CD4-positive, alpha-beta T cell treated with Interleukin-2 at 100 ng/mL for 4 hours (primary cell): ENCODE measurements at regions not wholly inside any gene's neighbourhood (a gene's known extent, or its start where the extent isn't known, plus 50 kb on each side); places are given as distances from the start of the nearest gene placed in this dataset.
"Not testable (repeated sequence)": the region's sequence is repeated elsewhere in the genome, so short reads cannot be mapped to it uniquely, and the experiment has no call there.

Experiments used
- DNase-seq: peaks from one replicate; pipeline ENCODE4 v3.0.0-alpha.2; 2020; ENCODE audit warnings: low spot score

DNA sequence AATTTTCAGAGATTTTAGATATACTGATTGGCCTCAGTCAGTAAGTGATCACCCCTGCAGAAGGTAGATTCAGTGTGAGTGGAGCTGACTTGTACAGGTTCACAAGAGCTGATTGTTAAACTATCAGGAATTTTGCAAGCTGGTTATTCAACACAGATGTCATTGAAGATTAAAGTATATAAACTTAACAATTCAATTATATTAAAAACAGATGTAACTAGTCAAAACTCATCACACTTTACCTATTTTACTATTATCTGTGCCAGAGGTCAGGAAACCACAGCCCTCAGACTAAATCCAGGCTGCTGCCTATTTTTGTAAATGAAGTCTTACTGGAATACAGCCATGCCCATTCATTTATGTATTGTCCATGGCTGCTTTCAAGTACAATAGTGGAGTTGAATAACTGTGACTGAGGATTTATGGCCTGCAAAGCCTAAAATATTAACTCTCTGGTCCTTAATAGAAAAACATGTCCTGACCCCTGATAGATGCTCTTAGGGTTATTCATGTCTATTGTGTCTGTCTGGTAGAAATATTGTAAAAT is 429.3 kb upstream of the PDZRN3 start:
- no peak for DNase-seq

DNA sequence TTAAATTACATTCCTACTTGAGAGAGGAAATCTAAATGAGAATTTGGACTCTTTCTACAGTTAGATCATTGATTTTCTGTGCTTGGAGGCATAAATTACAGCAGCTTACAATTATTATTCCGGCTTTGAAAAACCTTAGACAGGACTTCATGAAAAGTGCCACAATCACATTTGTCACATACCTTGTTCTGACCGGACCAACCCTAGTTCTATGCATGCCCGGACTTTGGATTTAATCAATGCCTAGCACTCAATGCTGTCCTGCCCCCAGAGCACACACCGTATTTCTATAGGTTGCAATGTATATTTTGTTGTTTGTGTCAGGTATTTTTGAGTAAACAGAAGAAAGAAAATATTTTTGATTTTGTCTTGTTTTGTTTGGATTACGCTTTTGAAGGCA is 424.7 kb upstream of the PDZRN3 start:
- DNase-seq = no peak

DNA sequence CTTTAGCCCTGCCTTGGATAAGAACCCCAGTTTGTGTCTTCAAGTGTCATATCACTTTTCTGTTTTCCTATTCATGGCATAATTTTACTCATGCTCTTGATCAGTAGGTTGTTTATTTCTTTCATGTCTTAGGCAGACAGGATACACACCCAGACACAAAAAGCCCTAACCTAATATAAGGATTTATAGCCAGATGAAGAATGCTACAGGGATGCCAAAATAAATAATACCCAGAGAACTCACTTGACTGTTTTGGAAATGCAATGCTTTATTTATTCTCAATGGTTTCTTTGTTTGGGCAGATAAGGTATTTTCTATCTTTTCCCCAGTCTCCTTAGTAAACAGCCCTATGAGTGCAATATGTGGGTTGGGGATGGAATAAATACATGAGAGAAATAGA is 424.0 kb upstream of the PDZRN3 start:
- no peak for DNase-seq

DNA sequence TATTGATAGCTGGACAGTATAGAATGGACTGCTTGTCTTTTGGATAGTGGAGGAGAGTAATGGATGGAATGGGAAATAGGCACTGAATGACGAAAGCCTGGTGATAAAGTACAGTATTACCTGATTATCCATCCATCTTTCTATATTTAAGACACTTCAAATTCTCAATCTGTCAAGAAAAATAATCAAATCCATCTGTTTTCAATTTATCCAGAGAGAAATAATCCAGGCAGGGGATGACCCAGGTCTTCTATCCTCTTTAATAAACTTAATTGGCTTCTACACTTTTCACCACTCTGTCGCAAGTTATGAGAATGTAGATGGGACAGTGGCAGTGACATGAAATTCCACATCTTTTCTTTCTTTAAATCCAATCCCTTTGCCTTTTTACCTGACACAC is 420.3 kb upstream of the PDZRN3 start:
- no peak for DNase-seq

DNA sequence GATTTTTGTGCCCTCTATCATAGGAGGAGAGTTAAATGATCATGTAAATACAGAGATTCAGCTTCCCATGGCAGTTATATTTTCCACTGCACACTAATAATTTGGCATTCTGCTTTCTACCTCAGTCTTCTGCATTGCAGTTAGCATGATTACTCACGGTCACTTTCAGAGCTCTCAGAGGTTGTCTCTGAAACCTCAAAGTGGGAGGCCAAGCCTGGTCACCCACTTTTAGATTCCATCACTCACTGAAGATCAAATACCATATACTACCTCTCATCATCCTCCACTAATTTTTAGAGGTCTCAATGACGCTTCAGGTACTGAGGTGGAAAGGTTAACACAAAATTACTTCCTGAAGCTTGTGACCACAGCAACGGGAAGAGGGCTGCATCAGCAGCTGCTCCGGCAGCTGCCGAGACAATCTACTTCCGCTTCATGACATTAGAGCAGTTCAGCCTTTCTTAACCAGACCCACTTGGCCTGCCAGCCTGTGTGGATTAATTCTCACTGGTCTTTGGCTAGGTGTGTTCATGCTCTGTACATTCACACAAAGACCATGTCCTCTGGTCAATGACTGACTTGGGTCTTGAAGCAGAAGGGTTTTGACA is 416.4 kb upstream of the PDZRN3 start:
- no peak for DNase-seq

DNA sequence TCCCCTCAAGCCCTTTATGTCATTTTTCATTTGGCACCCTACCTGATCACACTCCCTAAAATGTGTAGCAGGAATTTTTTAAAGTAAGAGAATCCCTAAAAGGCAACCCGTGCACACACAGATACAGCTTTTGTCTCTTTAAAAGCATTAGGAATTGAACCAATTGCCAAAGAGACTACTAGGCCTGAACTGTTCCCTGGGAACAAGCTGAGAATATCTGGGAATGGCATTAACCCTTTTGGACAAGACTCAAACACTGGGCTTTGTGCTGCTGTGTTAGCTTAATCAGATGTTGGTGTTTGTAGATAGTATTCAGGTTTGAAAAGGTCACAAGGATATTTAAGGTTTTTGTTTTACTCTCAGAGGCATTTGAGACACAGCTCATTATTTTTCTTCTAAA is 414.4 kb upstream of the PDZRN3 start:
- no peak for DNase-seq

DNA sequence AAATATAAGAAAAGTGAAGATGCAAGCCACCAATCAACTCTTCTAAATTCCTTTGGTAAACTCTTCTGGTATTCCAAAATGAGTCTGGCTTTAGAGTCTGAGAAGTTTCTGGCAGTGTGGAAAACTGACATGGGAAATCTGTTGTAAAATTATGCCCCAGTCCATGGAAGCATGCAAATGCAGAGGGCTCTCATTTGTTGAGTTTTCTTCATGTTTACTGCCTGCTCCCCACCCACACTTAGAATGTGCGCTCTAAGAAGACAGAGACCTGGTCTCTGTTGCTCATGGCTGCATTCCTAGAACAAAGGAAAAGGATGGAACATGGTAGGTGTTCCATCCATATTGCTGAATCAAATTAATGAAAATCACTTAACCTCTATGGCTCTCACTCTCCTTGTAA is 411.8 kb upstream of the PDZRN3 start:
- DNase-seq = no peak

DNA sequence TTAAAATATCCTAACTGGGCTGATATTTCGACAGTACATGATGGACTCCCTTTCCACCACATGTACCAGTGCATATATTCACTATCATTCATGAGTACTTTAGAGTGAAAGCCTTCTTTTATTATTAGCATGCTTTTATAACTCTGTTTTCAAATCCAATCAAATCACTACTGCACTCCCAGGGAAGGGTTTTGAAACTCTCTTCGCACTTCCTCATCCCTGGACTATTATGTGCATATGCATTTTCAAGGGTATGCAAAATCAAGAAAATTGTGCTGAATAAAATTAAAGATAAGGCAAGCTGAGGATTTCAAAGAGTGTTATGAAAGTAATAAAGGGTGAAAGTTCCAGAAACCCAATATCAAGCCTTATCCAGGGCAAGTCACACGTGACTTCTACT is 411.4 kb upstream of the PDZRN3 start:
- DNase-seq = no peak

DNA sequence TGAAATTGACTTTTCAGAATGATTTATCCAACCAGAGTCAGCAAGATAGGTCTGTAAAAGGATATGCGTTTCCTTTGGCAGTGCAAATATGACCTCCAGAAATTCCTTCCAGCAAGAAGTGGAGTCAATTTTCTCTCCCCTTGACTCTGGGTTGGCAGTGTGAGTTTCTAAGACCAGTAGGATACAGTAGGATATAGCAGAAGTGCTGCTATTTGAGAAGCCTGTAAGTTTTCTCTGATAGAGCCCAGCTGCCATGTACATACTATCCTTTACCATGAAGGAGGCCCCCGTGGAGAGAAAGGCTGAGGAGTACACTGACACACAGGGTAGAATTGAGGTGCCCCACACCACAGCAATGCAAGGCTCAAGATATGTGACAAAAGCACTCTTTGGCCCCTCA is 409.1 kb upstream of the PDZRN3 start:
- no peak for DNase-seq

DNA sequence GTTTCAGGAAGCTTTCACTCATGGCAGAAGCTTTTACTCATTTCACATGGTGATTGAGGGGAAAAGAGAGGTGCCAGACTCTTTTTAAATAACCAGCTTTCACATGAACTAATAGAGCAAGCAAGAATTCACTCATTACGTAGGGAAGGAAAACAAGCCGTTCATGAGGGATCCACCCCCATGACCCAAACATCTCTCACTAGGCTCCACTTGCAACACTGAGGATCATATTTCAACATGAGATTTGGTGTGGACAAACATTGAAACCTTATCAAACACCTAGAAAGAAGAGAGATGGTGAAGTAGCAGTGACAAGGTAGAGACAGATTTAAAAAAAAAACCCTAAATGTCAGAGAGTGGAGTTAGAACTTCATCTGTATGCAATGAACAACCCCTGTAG is 408.6 kb upstream of the PDZRN3 start:
- no peak for DNase-seq

DNA sequence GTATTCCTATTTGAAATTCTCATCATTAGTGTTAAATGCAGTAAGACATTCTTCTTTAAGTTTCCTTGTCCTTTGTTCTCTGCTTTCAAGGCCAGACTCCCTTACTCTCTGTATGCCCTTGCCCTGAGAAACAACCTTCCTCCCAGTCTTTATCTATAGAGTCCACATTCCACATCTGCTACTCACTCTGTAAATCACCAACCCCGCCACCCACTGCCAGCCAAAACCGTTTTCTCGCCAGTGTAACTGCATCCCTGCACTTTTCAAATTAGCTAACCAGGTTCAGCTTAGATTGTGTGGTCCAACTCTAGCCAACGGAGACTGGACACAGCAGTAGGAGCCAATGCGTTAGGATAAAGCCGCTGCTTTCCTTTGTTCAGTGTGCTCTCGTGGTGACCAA is 402.4 kb upstream of the PDZRN3 start:
- DNase-seq = no peak

DNA sequence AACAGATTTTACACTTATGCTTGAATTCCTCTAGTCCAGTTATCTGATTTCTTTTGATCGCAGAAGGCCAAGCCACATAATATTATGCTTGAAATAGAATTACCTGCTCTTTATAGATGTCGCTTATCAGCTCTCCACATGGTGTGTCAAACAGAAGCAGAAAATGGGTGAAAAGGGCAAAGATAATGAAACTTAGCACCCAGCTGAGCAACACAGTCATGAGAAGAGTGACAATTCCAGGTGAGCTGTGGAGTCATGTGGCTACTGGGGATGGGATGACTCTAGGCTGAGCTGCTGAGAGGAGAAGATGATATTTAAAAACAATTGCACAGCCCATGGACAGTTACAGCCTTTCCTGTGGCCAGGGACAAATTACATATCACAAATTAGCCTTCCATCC is 398.7 kb upstream of the PDZRN3 start:
- DNase-seq = no peak

DNA sequence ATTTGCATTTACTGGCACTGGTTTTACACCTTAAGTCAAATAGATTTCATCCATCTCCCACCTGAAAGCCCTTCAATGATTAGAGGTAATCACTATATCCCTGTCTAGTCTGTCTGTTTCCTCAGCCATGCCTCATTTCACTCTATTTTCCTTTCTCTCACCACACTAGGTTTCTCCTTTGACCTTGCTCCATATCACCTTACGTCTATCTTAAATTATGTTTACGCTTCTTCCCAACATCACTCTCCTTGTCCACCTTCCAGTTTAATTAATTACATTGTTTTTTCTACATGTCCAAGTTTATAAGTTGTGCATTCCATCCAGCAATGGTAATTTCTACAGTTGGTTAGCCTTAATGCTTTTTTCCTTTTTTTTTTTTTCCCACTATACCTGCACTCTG is 396.7 kb upstream of the PDZRN3 start:
- DNase-seq = no peak

DNA sequence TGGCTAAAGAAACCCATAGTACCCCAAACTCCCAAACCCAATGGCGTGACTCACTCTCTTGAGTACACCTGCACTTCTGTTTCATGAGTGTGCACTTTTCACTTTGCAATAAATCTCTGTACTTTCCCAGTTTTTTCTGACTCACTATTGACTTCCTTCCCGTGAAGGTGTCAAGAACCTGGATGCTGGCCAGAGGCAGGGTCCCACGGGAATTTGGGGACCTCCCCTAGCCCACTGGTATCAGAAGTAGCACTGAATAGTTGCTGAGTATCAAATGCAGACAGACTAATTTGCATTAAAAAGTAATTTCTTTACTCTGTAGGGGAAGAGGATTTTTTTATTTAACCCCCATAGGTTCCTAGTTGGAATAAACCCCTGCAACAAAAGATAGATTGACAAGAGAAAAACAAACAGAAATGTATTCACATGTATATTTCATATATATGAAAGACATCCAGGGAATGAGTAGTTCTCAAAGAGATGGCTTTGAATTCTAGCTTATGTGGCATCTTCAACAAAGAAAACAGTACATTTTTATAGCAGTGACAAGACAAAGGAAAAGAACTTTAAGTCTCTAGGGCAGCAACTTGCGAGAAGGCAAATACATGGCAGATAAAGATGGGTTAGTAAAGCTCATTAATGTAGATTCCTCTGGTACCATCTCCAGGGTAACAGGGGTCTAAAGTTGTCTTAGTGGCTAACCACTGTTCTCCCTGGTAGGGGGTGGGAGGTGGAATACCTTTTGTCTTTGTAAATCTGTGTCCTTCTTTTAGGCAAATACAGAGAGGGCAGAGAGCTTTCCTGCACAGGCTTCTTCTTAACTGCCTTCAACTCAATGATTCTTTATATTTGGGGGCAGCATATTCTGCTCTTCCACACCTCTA is 385.5 kb upstream of the PDZRN3 start:
- no peak for DNase-seq

DNA sequence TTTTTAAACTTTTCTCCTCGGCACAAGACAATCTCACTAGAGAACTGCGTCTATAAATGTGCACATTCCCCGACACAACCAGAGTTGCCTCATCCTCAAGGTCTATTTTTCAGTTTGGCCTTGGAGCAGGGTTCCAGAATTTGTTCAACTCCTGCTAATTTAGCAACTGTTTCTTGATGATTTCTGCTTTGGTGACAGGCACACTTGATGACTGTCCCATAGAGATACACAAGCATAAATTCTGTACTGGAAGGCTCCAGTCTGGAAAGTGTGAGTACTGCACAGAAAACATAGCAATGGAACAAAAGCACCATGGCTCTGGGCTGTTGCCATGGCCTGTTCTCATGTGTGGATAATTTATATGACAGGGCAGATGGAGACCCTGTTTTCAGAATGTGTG is 379.6 kb upstream of the PDZRN3 start:
- no peak for DNase-seq

DNA sequence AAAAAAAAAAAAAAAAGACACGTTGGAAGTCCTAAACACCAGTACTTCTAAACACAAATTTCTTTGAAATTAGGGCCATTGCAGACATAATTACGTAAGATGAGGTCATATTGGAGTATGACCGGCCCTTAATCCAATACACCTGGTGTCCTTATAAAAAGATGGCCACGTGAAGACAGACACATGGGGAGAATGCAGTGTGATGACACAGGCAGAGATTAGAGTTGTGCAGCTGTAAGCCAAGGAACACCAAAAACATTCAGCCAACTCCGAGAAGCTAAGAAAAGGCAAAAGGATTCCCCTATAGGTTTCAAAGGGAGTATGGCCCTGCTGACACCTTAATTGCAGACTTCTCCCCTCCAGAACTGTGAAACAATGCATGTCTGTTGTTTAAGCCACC is 379.0 kb upstream of the PDZRN3 start:
- DNase-seq = no peak

DNA sequence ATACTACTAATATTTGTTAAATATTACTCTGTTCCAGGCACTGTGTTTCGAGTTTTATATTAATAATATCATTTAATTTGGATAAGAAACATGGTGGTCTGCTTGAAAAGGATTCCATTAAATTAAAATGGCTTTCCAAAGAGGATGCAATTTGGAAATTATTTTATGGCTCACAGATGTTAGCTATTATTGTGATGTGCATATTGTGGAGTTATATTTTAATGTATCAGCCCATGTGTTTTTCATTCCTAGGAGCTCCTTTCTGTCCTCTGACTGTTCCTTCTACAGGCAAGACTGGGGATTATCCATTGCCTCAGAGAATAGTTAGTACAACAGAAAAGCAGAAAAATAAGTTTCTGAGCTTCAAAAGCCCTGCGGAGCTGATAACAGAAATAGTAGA is 376.7 kb upstream of the PDZRN3 start:
- no peak for DNase-seq

DNA sequence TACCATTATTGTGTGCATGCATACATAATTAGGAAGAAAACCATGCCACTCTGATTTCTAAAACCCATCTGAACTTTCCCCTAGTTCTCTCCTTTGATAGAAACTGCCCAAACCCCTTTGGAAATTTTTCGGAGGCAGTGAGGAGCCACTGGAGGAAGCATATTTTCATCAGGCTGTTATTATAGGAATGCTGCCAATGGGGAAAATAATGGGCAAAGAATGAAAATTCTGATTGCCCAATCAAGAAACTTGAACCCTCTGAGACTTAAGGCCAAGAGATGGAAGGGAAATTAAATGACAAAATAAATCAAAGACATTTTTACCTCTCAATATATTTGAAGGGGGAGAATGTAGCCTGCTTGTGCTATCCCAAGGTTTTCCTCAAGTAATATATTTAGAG is 376.0 kb upstream of the PDZRN3 start:
- no peak for DNase-seq

DNA sequence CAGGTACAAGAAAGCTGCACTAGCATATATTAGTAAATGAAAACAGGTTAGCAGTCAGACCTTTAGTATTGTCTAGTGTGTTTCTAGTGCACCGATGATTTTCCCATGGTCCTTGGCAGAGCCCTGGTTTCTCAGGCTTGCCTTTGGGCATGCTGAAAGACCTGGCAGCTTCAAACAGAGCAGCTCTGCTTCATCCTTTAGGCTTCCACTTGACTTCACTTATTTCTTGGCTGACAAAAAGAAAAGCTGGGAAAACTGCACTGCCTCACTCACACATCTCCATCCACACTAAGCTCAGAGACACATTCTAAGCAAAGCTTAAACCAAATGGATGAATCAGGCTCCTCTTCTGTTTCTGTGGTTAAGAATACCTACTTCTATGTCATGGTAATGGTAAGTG is 374.8 kb upstream of the PDZRN3 start:
- no peak for DNase-seq

DNA sequence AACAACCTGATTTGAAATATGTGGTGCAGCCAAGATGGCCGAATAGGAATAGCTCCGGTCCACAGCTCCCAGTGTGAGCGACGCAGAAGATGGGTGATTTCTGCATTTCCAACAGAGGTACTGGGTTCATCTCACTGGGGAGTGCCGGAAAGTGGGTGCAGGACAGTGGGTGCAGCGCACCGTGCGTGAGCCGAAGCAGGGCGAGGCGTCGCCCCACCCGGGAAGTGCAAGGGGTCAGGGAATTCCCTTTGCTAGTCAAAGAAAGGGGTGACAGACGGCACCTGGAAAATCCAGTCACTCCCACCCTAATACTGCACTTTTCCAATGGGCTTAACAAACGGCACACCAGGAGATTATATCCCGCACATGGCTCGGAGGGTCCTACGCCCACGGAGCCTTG is 365.9 kb upstream of the PDZRN3 start:
- not testable (repeated sequence) for DNase-seq

DNA sequence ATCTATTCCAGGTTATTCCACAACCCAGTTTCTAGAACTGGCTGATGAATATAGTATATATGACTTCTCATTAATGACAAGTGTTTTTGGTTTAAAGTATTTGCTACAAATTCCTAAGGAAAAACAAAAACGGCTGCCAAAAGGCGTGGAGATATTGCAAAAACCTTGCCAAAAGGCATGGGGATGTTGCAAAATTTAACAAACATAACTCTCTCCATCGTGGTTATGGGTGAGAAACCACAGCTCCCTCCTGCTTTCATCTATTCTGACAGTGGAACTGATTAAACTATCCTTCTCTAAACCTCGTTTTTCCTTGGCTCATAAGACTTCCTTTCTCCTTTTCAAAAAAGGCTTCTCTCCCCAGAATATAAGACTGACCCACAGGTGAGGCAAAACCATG is 342.0 kb upstream of the PDZRN3 start:
- no peak for DNase-seq

DNA sequence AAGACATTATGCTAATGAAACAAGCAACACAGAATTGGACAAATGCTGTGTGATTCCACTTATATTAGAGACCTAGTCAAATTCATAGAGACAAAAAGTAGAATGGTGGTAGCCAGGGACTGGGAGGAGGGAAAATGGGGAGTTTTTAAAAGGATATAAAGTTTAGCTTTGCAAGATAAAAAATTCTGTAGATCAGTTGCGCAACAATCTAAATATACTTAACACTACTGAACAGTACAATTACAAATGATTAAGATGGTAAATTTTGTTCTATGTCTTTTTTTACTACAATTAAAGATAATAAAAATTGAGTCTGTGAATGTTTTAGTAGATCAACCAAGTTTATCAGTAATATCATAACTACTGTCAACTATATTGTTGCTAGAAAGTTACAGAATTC is 340.1 kb upstream of the PDZRN3 start:
- DNase-seq = no peak

DNA sequence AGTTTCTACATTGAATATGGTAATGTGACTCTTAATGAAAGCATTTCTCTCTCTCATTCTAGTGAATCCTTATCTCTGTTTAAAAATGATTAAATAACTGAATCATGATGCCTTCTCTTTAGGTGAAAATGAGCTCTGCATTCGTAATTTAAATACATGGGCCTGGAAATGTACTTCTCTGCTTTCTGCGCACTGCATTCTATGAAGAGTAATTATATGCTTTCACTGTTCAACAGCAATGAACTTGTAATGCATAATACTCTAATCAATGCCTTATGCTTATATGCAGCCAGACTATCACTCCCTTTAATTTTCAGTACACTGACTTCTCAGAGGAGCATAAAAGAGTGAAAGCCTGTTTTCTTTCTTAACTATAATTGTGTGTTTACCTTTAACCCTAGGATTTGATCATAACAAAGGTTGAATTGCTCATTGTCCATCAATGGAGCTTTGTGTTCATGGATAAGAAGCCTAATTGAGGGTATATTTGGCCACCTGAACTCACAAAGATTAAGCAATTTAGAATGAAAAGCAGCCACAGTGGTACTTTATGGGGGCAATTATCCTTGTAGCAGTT is 330.8 kb upstream of the PDZRN3 start:
- no peak for DNase-seq
